ACC112 (cell line): ENCODE measurements at regions not wholly inside any gene's neighbourhood (a gene's known extent, or its start where the extent isn't known, plus 50 kb on each side); places are given as distances from the start of the nearest gene placed in this dataset.

ENCODE experiments used
- H2AFZ ChIP-seq: fragments of 200-600 bp; sonication (generic); one replicate; pipeline ENCODE4 v1.6.0; 2017; ENCODE audit warnings: antibody characterized with exemption, low read length; ENCODE audit not compliant: unreplicated experiment
- H3K27ac ChIP-seq: fragments of 200-600 bp; sonication (generic); 2 replicates; pipeline ENCODE4 v1.5.1; 2014; ENCODE audit warnings: low read depth, mild to moderate bottlenecking, antibody characterized with exemption, low read length, moderate library complexity
- H3K27me3 ChIP-seq: fragments of 200-600 bp; sonication (generic); 2 replicates; pipeline ENCODE4 v1.6.1; 2014; ENCODE audit warnings: mild to moderate bottlenecking, antibody characterized with exemption, low read length, moderate library complexity, mixed read lengths; ENCODE audit not compliant: insufficient read depth
- H3K36me3 ChIP-seq: fragments of 200-600 bp; sonication (generic); 2 replicates; pipeline ENCODE4 v1.6.1; 2016; ENCODE audit warnings: mild to moderate bottlenecking, antibody characterized with exemption, low read length, moderate library complexity, mixed read lengths; ENCODE audit not compliant: insufficient read depth
- H3K4me1 ChIP-seq: fragments of 200-600 bp; sonication (generic); one replicate; pipeline ENCODE4 v1.6.1; 2016; ENCODE audit warnings: low read length, mixed read lengths; ENCODE audit not compliant: insufficient read depth, unreplicated experiment, control insufficient read depth
- H3K4me3 ChIP-seq: fragments of 200-600 bp; sonication (generic); 2 replicates; pipeline ENCODE4 v1.5.1; 2014; ENCODE audit warnings: mild to moderate bottlenecking, low read depth, low read length
- H3K79me2 ChIP-seq: fragments of 200-600 bp; sonication (generic); one replicate; pipeline ENCODE4 v1.6.0; 2016; ENCODE audit warnings: low read length; ENCODE audit not compliant: control insufficient read depth, unreplicated experiment, insufficient read depth

- no peak overlapping the region for H3K27ac ChIP-seq
- H3K79me2 ChIP-seq, result no peaks in the 10 kb centered on the region
- no peaks in the 10 kb centered on the region for H3K36me3 ChIP-seq
- H3K4me1 ChIP-seq, result peaks cover under 1% of the 10 kb centered on the region
- H3K4me3 ChIP-seq, result no peak overlapping the region
- no peaks in the 10 kb centered on the region for H3K27me3 ChIP-seq
- no peak overlapping the region for H2AFZ ChIP-seq
Observed at GRCh38 chr5:159741829-159742322, 174.4 kb upstream of the ADRA1B start.

GRCh38 chr5:159743234-159743633, 173.0 kb upstream of the ADRA1B start:
- no peaks in the 10 kb centered on the region for H3K27me3 ChIP-seq
- H3K36me3 ChIP-seq, result no peaks in the 10 kb centered on the region
- no peak overlapping the region for H3K27ac ChIP-seq
- H2AFZ ChIP-seq, result no peak overlapping the region
- H3K4me1 ChIP-seq, result no peaks in the 10 kb centered on the region
- no peak overlapping the region for H3K4me3 ChIP-seq
- H3K79me2 ChIP-seq, result no peaks in the 10 kb centered on the region

- H3K27ac ChIP-seq, result no peak overlapping the region
- peaks cover 13% of the 10 kb centered on the region for H3K4me1 ChIP-seq
- H3K79me2 ChIP-seq, result no peaks in the 10 kb centered on the region
- H2AFZ ChIP-seq, result no peak overlapping the region
- peaks cover 5% of the 10 kb centered on the region for H3K36me3 ChIP-seq
- H3K27me3 ChIP-seq, result no peaks in the 10 kb centered on the region
- no peak overlapping the region for H3K4me3 ChIP-seq
Observed at GRCh38 chr5:159746707-159747106, 169.6 kb upstream of the ADRA1B start.

GRCh38 chr5:159749146-159749545, 167.1 kb upstream of the ADRA1B start:
- H3K79me2 ChIP-seq, result no peaks in the 10 kb centered on the region
- peaks cover 8% of the 10 kb centered on the region for H3K36me3 ChIP-seq
- H3K4me1 ChIP-seq, result peaks cover 27% of the 10 kb centered on the region
- peak overlapping the region; percentile 6 for H2AFZ ChIP-seq
- no peaks in the 10 kb centered on the region for H3K27me3 ChIP-seq
- H3K4me3 ChIP-seq, result no peak overlapping the region; the same call in 1 of the 2 replicates
- H3K27ac ChIP-seq, result peak overlapping the region; percentile 40

- Histone ChIP-seq H3K27ac (no peak overlapping the region), H3K4me3 (no peak overlapping the region), H3K4me1 (peaks cover 27% of the 10 kb centered on the region), H3K36me3 (peaks cover 8% of the 10 kb centered on the region), H2AFZ (no peak overlapping the region), H3K79me2 (no peaks in the 10 kb centered on the region), H3K27me3 (no peaks in the 10 kb centered on the region)
Observed at GRCh38 chr5:159750226-159750625, 166.1 kb upstream of the ADRA1B start.

GRCh38 chr5:159751459-159751858, 164.8 kb upstream of the ADRA1B start:
- H3K36me3 ChIP-seq, result peaks cover 8% of the 10 kb centered on the region
- H3K27ac ChIP-seq, result no peak overlapping the region
- H3K79me2 ChIP-seq, result no peaks in the 10 kb centered on the region
- H3K27me3 ChIP-seq, result no peaks in the 10 kb centered on the region
- H2AFZ ChIP-seq, result no peak overlapping the region
- peaks cover 27% of the 10 kb centered on the region for H3K4me1 ChIP-seq
- H3K4me3 ChIP-seq, result no peak overlapping the region

- H3K4me3 ChIP-seq, result peak overlapping the region; percentile 43
- peaks cover 8% of the 10 kb centered on the region for H3K36me3 ChIP-seq
- no peaks in the 10 kb centered on the region for H3K27me3 ChIP-seq
- H2AFZ ChIP-seq, result peak overlapping the region; percentile 64
- H3K27ac ChIP-seq, result peak overlapping the region; percentile 86
- no peaks in the 10 kb centered on the region for H3K79me2 ChIP-seq
- H3K4me1 ChIP-seq, result peaks cover 27% of the 10 kb centered on the region
Observed at GRCh38 chr5:159752622-159753275, 163.5 kb upstream of the ADRA1B start.

- Histone ChIP-seq H3K4me1 (peaks cover under 1% of the 10 kb centered on the region), H3K27ac (no peak overlapping the region), H3K79me2 (no peaks in the 10 kb centered on the region), H3K4me3 (no peak overlapping the region), H3K27me3 (no peaks in the 10 kb centered on the region), H3K36me3 (no peaks in the 10 kb centered on the region), H2AFZ (no peak overlapping the region)
Observed at GRCh38 chr5:159758189-159758588, 158.1 kb upstream of the ADRA1B start.

GRCh38 chr5:159759791-159760290, 156.4 kb upstream of the ADRA1B start:
- H3K79me2 ChIP-seq, result no peaks in the 10 kb centered on the region
- H3K36me3 ChIP-seq, result no peaks in the 10 kb centered on the region
- no peaks in the 10 kb centered on the region for H3K27me3 ChIP-seq
- peaks cover 14% of the 10 kb centered on the region for H3K4me1 ChIP-seq
- H2AFZ ChIP-seq, result no peak overlapping the region
- no peak overlapping the region for H3K4me3 ChIP-seq
- no peak overlapping the region for H3K27ac ChIP-seq

GRCh38 chr5:159762921-159763320, 153.4 kb upstream of the ADRA1B start:
- H3K27ac ChIP-seq, result no peak overlapping the region
- no peak overlapping the region for H2AFZ ChIP-seq
- no peak overlapping the region for H3K4me3 ChIP-seq
- no peaks in the 10 kb centered on the region for H3K79me2 ChIP-seq
- peaks cover 14% of the 10 kb centered on the region for H3K4me1 ChIP-seq
- no peaks in the 10 kb centered on the region for H3K36me3 ChIP-seq
- H3K27me3 ChIP-seq, result no peaks in the 10 kb centered on the region

- no peaks in the 10 kb centered on the region for H3K79me2 ChIP-seq
- no peaks in the 10 kb centered on the region for H3K36me3 ChIP-seq
- no peaks in the 10 kb centered on the region for H3K27me3 ChIP-seq
- H3K4me3 ChIP-seq, result no peak overlapping the region
- H2AFZ ChIP-seq, result peak overlapping the region; percentile 31
- H3K4me1 ChIP-seq, result peaks cover 14% of the 10 kb centered on the region
- no peak overlapping the region for H3K27ac ChIP-seq
Observed at GRCh38 chr5:159763562-159763961, 152.7 kb upstream of the ADRA1B start.
